ENCODE measurements at regions not wholly inside any gene's neighbourhood (a gene's known extent, or its start where the extent isn't known, plus 50 kb on each side); places are given as distances from the start of the nearest gene placed in this dataset.

DNA sequence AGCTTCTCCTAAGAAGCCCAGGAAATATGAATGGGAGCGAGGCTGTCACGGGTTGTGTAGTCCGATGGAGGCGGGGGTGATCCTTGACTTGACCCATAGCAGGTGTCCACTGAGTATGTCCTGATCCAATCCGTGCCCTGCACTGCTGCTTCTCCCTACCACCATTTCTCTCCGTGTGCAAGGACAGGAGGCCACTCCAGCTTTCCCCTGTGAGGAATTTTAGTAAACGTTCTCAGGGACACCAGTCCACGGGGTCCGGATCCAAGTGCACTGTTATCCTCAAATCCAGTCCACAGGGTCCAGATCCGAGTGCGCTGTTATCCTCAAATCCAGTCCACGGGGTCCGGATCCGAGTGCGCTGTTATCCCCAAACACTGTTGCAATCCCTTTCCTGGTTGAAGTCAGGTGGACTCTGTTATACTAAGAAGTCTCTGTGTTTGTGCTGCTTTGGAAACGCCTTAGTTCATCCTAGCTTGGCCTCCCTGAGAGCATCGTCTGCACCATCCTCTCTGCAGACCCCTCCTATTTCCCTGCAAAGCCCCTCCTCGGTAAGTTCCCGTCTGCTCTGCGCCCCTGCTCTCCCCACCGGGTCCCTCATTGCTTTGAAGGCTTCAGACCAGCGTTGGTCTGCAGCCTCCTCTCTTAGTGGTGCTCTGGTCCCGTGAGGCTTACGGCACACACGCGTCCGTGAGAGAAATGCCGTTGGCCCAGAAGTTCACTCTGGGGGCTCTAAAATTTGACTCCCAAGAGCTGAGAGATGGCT, 303.5 kb downstream of the TEX29 start:
- TF ChIP-seq CTCF (IDR thresholded peaks at IDR 0.05) = no peak
- TF ChIP-seq POLR2A (IDR thresholded peaks at IDR 0.05) = no peak
